ENCODE measurements at regions not wholly inside any gene's neighbourhood (a gene's known extent, or its start where the extent isn't known, plus 50 kb on each side); places are given as distances from the start of the nearest gene placed in this dataset.
"Not testable (repeated sequence)": the region's sequence is repeated elsewhere in the genome, so short reads cannot be mapped to it uniquely, and the experiment has no call there.

GRCh38 chr4:138113819-138114400, 128.2 kb downstream of the SLC7A11 start:
- intact Hi-C loops (cut with micrococcal nuclease) = no loop called here
- Histone ChIP-seq H3K4me3 (ENCODE audit: low read length) (no peak overlapping the region), H3K4me1 (ENCODE audit: control insufficient read depth in 2 of 2, insufficient read depth in 2 of 2, low read length in 2 of 2) (no peaks in the 10 kb centered on the region), H3K27me3 (ENCODE audit: control insufficient read depth in 2 of 2, insufficient read depth in 2 of 2, low read length in 2 of 2) (no peaks in the 10 kb centered on the region), H3K27ac (ENCODE audit: low read depth, low read length) (no peak overlapping the region), H3K9me3 (ENCODE audit: control insufficient read depth in 2 of 3, low read length in 3 of 3) (no peaks in the 10 kb centered on the region), H3K36me3 (ENCODE audit: control insufficient read depth in 2 of 3, insufficient read depth in 3 of 3, low read length in 3 of 3) (no peaks in the 10 kb centered on the region)
- POLR2A ChIA-PET = interaction anchor here (0.7 kb wide), 1 partner anchor 102 kb away, joined by 3 read pairs; no protein-coding TSS in a partner anchor
- Mint-ChIP-seq H3K27me3 (peaks cover 0 to 5% (median 0%) of the 10 kb centered on the region in 5 donors), H3K9me3 (peaks cover 0 to 3% (median 0%) of the 10 kb centered on the region in 11 donors), H3K27ac (no peak overlapping the region), H3K4me3 (no peak overlapping the region), H3K4me1 (no peaks in the 10 kb centered on the region), H3K36me3 (no peaks in the 10 kb centered on the region)
- ATAC-seq (no peak), DNase-seq (no peak)
- CTCF ChIA-PET = no interaction called here

GRCh38 chr4:138112890-138113289, 129.3 kb downstream of the SLC7A11 start:
- H3K36me3 ChIP-seq (ENCODE audit: control insufficient read depth in 2 of 3, insufficient read depth in 3 of 3, low read length in 3 of 3); H3K4me3 Mint-ChIP-seq; H3K9me3 ChIP-seq (ENCODE audit: control insufficient read depth in 2 of 3, low read length in 3 of 3); H3K4me3 ChIP-seq (ENCODE audit: low read length); H3K27ac ChIP-seq (ENCODE audit: low read depth, low read length); H3K9me3 Mint-ChIP-seq; ATAC-seq; H3K36me3 Mint-ChIP-seq; H3K27me3 Mint-ChIP-seq; intact Hi-C loops (cut with micrococcal nuclease); H3K27me3 ChIP-seq (ENCODE audit: control insufficient read depth in 2 of 2, insufficient read depth in 2 of 2, low read length in 2 of 2); H3K4me1 ChIP-seq (ENCODE audit: control insufficient read depth in 2 of 2, insufficient read depth in 2 of 2, low read length in 2 of 2); CTCF ChIA-PET; POLR2A ChIA-PET; H3K4me1 Mint-ChIP-seq; DNase-seq: not testable (repeated sequence)
- H3K27ac Mint-ChIP-seq = peak overlapping the region in 1 of 9 donors; percentile 68

GRCh38 chr4:138112389-138112788, 129.8 kb downstream of the SLC7A11 start:
- Mint-ChIP-seq H3K27ac (no peak overlapping the region), H3K27me3 (no peaks in the 10 kb centered on the region), H3K4me3 (no peak overlapping the region), H3K9me3 (peaks cover 0 to 7% (median 0%) of the 10 kb centered on the region in 11 donors), H3K4me1 (no peaks in the 10 kb centered on the region), H3K36me3 (no peaks in the 10 kb centered on the region)
- Histone ChIP-seq H3K9me3 (ENCODE audit: control insufficient read depth in 2 of 3, low read length in 3 of 3) (no peaks in the 10 kb centered on the region), H3K27ac (ENCODE audit: low read depth, low read length) (no peak overlapping the region), H3K4me3 (ENCODE audit: low read length) (no peak overlapping the region), H3K27me3 (ENCODE audit: control insufficient read depth in 2 of 2, insufficient read depth in 2 of 2, low read length in 2 of 2) (no peaks in the 10 kb centered on the region), H3K36me3 (ENCODE audit: control insufficient read depth in 2 of 3, insufficient read depth in 3 of 3, low read length in 3 of 3) (no peaks in the 10 kb centered on the region), H3K4me1 (ENCODE audit: control insufficient read depth in 2 of 2, insufficient read depth in 2 of 2, low read length in 2 of 2) (no peaks in the 10 kb centered on the region)
- CTCF ChIA-PET = no interaction called here
- POLR2A ChIA-PET = no interaction called here
- no peak for ATAC-seq
- intact Hi-C loops (cut with micrococcal nuclease) = no loop called here
- DNase-seq = no peak

- no peaks in the 10 kb centered on the region for H3K4me1 Mint-ChIP-seq
- H3K9me3 Mint-ChIP-seq = peaks cover 0 to 7% (median 0%) of the 10 kb centered on the region in 11 donors
- ATAC-seq (no peak), DNase-seq (no peak)
- no peaks in the 10 kb centered on the region for H3K4me1 ChIP-seq (ENCODE audit: control insufficient read depth in 2 of 2, insufficient read depth in 2 of 2, low read length in 2 of 2)
- CTCF ChIA-PET = no interaction called here
- POLR2A ChIA-PET = no interaction called here
- no peak overlapping the region for H3K4me3 Mint-ChIP-seq
- H3K4me3 ChIP-seq (ENCODE audit: low read length) = no peak overlapping the region
- no peaks in the 10 kb centered on the region for H3K9me3 ChIP-seq (ENCODE audit: control insufficient read depth in 2 of 3, low read length in 3 of 3)
- H3K27me3 ChIP-seq (ENCODE audit: control insufficient read depth in 2 of 2, insufficient read depth in 2 of 2, low read length in 2 of 2) = no peaks in the 10 kb centered on the region
- H3K36me3 ChIP-seq (ENCODE audit: control insufficient read depth in 2 of 3, insufficient read depth in 3 of 3, low read length in 3 of 3) = no peaks in the 10 kb centered on the region
- intact Hi-C loops (cut with micrococcal nuclease) = no loop called here
- H3K36me3 Mint-ChIP-seq = no peaks in the 10 kb centered on the region
- peaks cover 0 to 3% (median 0%) of the 10 kb centered on the region in 5 donors for H3K27me3 Mint-ChIP-seq
- H3K27ac Mint-ChIP-seq = no peak overlapping the region
- no peak overlapping the region for H3K27ac ChIP-seq (ENCODE audit: low read depth, low read length)
Measured at GRCh38 chr4:138111462-138112000, 130.6 kb downstream of the SLC7A11 start.

GRCh38 chr4:138110815-138111214, 131.3 kb downstream of the SLC7A11 start:
- no peak overlapping the region for H3K4me3 Mint-ChIP-seq
- DNase-seq (no peak), ATAC-seq (no peak)
- CTCF ChIA-PET = no interaction called here
- H3K4me1 Mint-ChIP-seq = no peaks in the 10 kb centered on the region
- H3K9me3 ChIP-seq (ENCODE audit: control insufficient read depth in 2 of 3, low read length in 3 of 3) = no peaks in the 10 kb centered on the region
- H3K4me3 ChIP-seq (ENCODE audit: low read length) = no peak overlapping the region
- H3K27ac ChIP-seq (ENCODE audit: low read depth, low read length) = no peak overlapping the region
- H3K4me1 ChIP-seq (ENCODE audit: control insufficient read depth in 2 of 2, insufficient read depth in 2 of 2, low read length in 2 of 2) = no peaks in the 10 kb centered on the region
- peaks cover 0 to 7% (median 0%) of the 10 kb centered on the region in 11 donors for H3K9me3 Mint-ChIP-seq
- no peak overlapping the region for H3K27ac Mint-ChIP-seq
- POLR2A ChIA-PET = no interaction called here
- intact Hi-C loops (cut with micrococcal nuclease) = no loop called here
- no peaks in the 10 kb centered on the region for H3K36me3 ChIP-seq (ENCODE audit: control insufficient read depth in 2 of 3, insufficient read depth in 3 of 3, low read length in 3 of 3)
- no peaks in the 10 kb centered on the region for H3K36me3 Mint-ChIP-seq
- H3K27me3 Mint-ChIP-seq = peaks cover 0 to 3% (median 0%) of the 10 kb centered on the region in 5 donors
- no peaks in the 10 kb centered on the region for H3K27me3 ChIP-seq (ENCODE audit: control insufficient read depth in 2 of 2, insufficient read depth in 2 of 2, low read length in 2 of 2)

- H3K36me3 Mint-ChIP-seq = no peaks in the 10 kb centered on the region
- H3K4me3 Mint-ChIP-seq = no peak overlapping the region
- peaks cover 0 to 7% (median 0%) of the 10 kb centered on the region in 11 donors for H3K9me3 Mint-ChIP-seq
- Histone ChIP-seq H3K36me3 (ENCODE audit: control insufficient read depth in 2 of 3, insufficient read depth in 3 of 3, low read length in 3 of 3) (no peaks in the 10 kb centered on the region), H3K4me3 (ENCODE audit: low read length) (no peak overlapping the region), H3K4me1 (ENCODE audit: control insufficient read depth in 2 of 2, insufficient read depth in 2 of 2, low read length in 2 of 2) (no peaks in the 10 kb centered on the region), H3K27me3 (ENCODE audit: control insufficient read depth in 2 of 2, insufficient read depth in 2 of 2, low read length in 2 of 2) (no peaks in the 10 kb centered on the region), H3K27ac (ENCODE audit: low read depth, low read length) (no peak overlapping the region), H3K9me3 (ENCODE audit: control insufficient read depth in 2 of 3, low read length in 3 of 3) (no peaks in the 10 kb centered on the region)
- POLR2A ChIA-PET = no interaction called here
- intact Hi-C loops (cut with micrococcal nuclease) = no loop called here
- DNase-seq (no peak), ATAC-seq (no peak)
- no peaks in the 10 kb centered on the region for H3K4me1 Mint-ChIP-seq
- H3K27ac Mint-ChIP-seq = no peak overlapping the region
- H3K27me3 Mint-ChIP-seq = peaks cover 0 to 4% (median 0%) of the 10 kb centered on the region in 5 donors
- CTCF ChIA-PET = no interaction called here
Measured at GRCh38 chr4:138107023-138107422, 135.1 kb downstream of the SLC7A11 start.

GRCh38 chr4:138105331-138105730, 136.8 kb downstream of the SLC7A11 start:
- ChIA-PET CTCF (no interaction called here), POLR2A (no interaction called here)
- Mint-ChIP-seq H3K4me1 (no peaks in the 10 kb centered on the region), H3K4me3 (no peak overlapping the region), H3K27ac (no peak overlapping the region), H3K36me3 (no peaks in the 10 kb centered on the region), H3K27me3 (peaks cover 0 to 4% (median 0%) of the 10 kb centered on the region in 5 donors), H3K9me3 (peaks cover 0 to 7% (median 0%) of the 10 kb centered on the region in 11 donors)
- ATAC-seq (no peak), DNase-seq (no peak)
- Histone ChIP-seq H3K27ac (ENCODE audit: low read depth, low read length) (no peak overlapping the region), H3K36me3 (ENCODE audit: control insufficient read depth in 2 of 3, insufficient read depth in 3 of 3, low read length in 3 of 3) (no peaks in the 10 kb centered on the region), H3K4me1 (ENCODE audit: control insufficient read depth in 2 of 2, insufficient read depth in 2 of 2, low read length in 2 of 2) (no peaks in the 10 kb centered on the region), H3K4me3 (ENCODE audit: low read length) (no peak overlapping the region), H3K9me3 (ENCODE audit: control insufficient read depth in 2 of 3, low read length in 3 of 3) (no peaks in the 10 kb centered on the region), H3K27me3 (ENCODE audit: control insufficient read depth in 2 of 2, insufficient read depth in 2 of 2, low read length in 2 of 2) (no peaks in the 10 kb centered on the region)
- intact Hi-C loops (cut with micrococcal nuclease) = no loop called here
